Brain microvascular endothelial cell (primary cell): ENCODE measurements at regions not wholly inside any gene's neighbourhood (a gene's known extent, or its start where the extent isn't known, plus 50 kb on each side); places are given as distances from the start of the nearest gene placed in this dataset.
"Not testable (repeated sequence)": the region's sequence is repeated elsewhere in the genome, so short reads cannot be mapped to it uniquely, and the experiment has no call there.

Experiments used
- DNase-seq: peaks from one replicate; pipeline ENCODE4 v3.0.0-alpha.2; 2020
- H3K27ac ChIP-seq: fragments of 250-450 bp; sonication (Bioruptor Pico); 2 replicates; pipeline ENCODE4 v1.5.1; 2020; ENCODE audit warnings: mild to moderate bottlenecking, moderate library complexity
- H3K27me3 ChIP-seq: fragments of 250-450 bp; sonication (Bioruptor Pico); replicated peaks from 2 replicates; pipeline ENCODE4 v1.5.1; 2020; ENCODE audit warnings: mild to moderate bottlenecking
- H3K36me3 ChIP-seq: fragments of 250-450 bp; sonication (Bioruptor Pico); replicated peaks from 2 replicates; pipeline ENCODE4 v1.5.1; 2020; ENCODE audit warnings: mild to moderate bottlenecking
- H3K4me3 ChIP-seq: 2 replicates; pipeline ENCODE4 v1.5.1; 2011; ENCODE audit warnings: low read depth, mild to moderate bottlenecking, control low read depth, low read length, moderate library complexity
- CTCF ChIP-seq: IDR thresholded peaks from 2 replicates; pipeline ENCODE4 v1.5.1; 2011; ENCODE audit warnings: low read depth, mild to moderate bottlenecking, moderate library complexity, low read length, control low read depth, inconsistent platforms; ENCODE audit errors: missing control alignments
- in situ Hi-C: cut with HindIII; loops from 2 replicates; pipeline ENCODE4 v1.10.0; 2017; ENCODE audit warnings: low sequenced_read_pairs, low pct_ligation_motif_present

GRCh38 chr7:53214463-53214862, 179.0 kb downstream of the POM121L12 start:
- H3K4me3 ChIP-seq = no peak overlapping the region
- no peaks in the 10 kb centered on the region for H3K36me3 ChIP-seq
- TF ChIP-seq CTCF = no peak
- no peak overlapping the region for H3K27ac ChIP-seq
- DNase-seq = no peak
- no peaks in the 10 kb centered on the region for H3K27me3 ChIP-seq
- in situ Hi-C loops = no loop called here

- Histone ChIP-seq H3K4me3 (peak overlapping the region; percentile 12), H3K27me3 (no peaks in the 10 kb centered on the region), H3K27ac (no peak overlapping the region), H3K36me3 (no peaks in the 10 kb centered on the region)
- DNase-seq = no peak
- in situ Hi-C loops = no loop called here
- no peak for TF ChIP-seq CTCF
These were observed 183.5 kb downstream of the POM121L12 start for GRCh38 chr7:53218730-53219504.

- in situ Hi-C loops = no loop called here
- no peak overlapping the region for H3K27ac ChIP-seq
- DNase-seq = no peak
- no peaks in the 10 kb centered on the region for H3K27me3 ChIP-seq
- H3K4me3 ChIP-seq = no peak overlapping the region
- H3K36me3 ChIP-seq = no peaks in the 10 kb centered on the region
- no peak for TF ChIP-seq CTCF
These were observed 193.8 kb downstream of the POM121L12 start for GRCh38 chr7:53229202-53229601.

GRCh38 chr7:53237344-53237913, 202.0 kb downstream of the POM121L12 start:
- in situ Hi-C loops = no loop called here
- DNase-seq = no peak
- Histone ChIP-seq H3K4me3 (no peak overlapping the region), H3K36me3 (no peaks in the 10 kb centered on the region), H3K27me3 (no peaks in the 10 kb centered on the region), H3K27ac (no peak overlapping the region)
- TF ChIP-seq CTCF = no peak

- H3K27ac ChIP-seq = no peak overlapping the region
- in situ Hi-C loops = no loop called here
- DNase-seq = no peak
- no peak overlapping the region for H3K4me3 ChIP-seq
- no peaks in the 10 kb centered on the region for H3K36me3 ChIP-seq
- no peak for TF ChIP-seq CTCF
- H3K27me3 ChIP-seq = no peaks in the 10 kb centered on the region
These were observed 202.7 kb downstream of the POM121L12 start for GRCh38 chr7:53238021-53238605.

GRCh38 chr7:53239151-53239550, 203.7 kb downstream of the POM121L12 start:
- H3K4me3 ChIP-seq, H3K27me3 ChIP-seq, DNase-seq, in situ Hi-C loops, H3K27ac ChIP-seq, H3K36me3 ChIP-seq: not testable (repeated sequence)
